ENCODE measurements at regions not wholly inside any gene's neighbourhood (a gene's known extent, or its start where the extent isn't known, plus 50 kb on each side); places are given as distances from the start of the nearest gene placed in this dataset.

DNA sequence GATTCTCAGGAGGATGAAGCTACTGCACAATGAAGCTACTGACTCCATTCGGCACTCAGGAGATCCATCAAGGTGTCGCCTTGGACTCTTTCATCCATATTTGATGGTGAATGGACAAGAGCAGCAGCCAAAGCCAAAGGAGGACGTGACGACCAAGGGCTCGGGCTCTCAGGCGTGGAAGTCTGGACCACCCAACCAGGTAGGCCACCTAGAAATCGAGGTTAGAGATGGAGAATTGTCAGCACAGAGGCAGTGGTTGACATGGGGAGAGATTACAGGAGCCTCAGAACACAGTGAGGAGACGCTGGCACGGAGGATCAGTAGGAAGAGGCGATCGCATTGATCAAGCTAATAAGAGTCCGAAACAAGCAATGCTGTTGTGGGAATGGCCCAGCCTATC, 240.5 kb upstream of the ID2 start:
- no peak for TF ChIP-seq POLR2A (IDR thresholded peaks at IDR 0.05; ENCODE audit: low read depth)
- TF ChIP-seq, protein P1, sequence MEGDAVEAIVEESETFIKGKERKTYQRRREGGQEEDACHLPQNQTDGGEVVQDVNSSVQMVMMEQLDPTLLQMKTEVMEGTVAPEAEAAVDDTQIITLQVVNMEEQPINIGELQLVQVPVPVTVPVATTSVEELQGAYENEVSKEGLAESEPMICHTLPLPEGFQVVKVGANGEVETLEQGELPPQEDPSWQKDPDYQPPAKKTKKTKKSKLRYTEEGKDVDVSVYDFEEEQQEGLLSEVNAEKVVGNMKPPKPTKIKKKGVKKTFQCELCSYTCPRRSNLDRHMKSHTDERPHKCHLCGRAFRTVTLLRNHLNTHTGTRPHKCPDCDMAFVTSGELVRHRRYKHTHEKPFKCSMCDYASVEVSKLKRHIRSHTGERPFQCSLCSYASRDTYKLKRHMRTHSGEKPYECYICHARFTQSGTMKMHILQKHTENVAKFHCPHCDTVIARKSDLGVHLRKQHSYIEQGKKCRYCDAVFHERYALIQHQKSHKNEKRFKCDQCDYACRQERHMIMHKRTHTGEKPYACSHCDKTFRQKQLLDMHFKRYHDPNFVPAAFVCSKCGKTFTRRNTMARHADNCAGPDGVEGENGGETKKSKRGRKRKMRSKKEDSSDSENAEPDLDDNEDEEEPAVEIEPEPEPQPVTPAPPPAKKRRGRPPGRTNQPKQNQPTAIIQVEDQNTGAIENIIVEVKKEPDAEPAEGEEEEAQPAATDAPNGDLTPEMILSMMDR (IDR thresholded peaks at IDR 0.05), result no peak
- no peak for TF ChIP-seq POLR2AphosphoS5 (IDR thresholded peaks at IDR 0.05)
- no peak for TF ChIP-seq EP300 (IDR thresholded peaks at IDR 0.05)

All from esophagus muscularis mucosa (tissue), 4 donors.